Adipocyte (in vitro differentiated cells): ENCODE measurements at regions not wholly inside any gene's neighbourhood (a gene's known extent, or its start where the extent isn't known, plus 50 kb on each side); places are given as distances from the start of the nearest gene placed in this dataset.

Experiments used
- DNase-seq: peaks from one replicate; pipeline ENCODE4 v3.0.0-alpha.2; 2015; ENCODE audit warnings: low read depth
- H3K27me3 ChIP-seq: replicated peaks from 2 replicates; pipeline ENCODE4 v1.7.0; 2013; ENCODE audit warnings: mild to moderate bottlenecking, low read length, moderate library complexity; ENCODE audit not compliant: control insufficient read depth, insufficient read depth
- H3K36me3 ChIP-seq: 2 replicates; pipeline ENCODE4 v1.7.0; 2013; ENCODE audit warnings: low read length, mild to moderate bottlenecking, moderate library complexity; ENCODE audit not compliant: control insufficient read depth, insufficient read depth, severe bottlenecking
- H3K4me1 ChIP-seq: 2 replicates; pipeline ENCODE4 v1.7.0; 2013; ENCODE audit warnings: mild to moderate bottlenecking, low read length, moderate library complexity; ENCODE audit not compliant: control insufficient read depth, insufficient read depth
- H3K4me3 ChIP-seq: 2 replicates; pipeline ENCODE4 v1.7.0; 2013; ENCODE audit warnings: mild to moderate bottlenecking, low read length, moderate library complexity
- H3K9ac ChIP-seq: 2 replicates; pipeline ENCODE4 v1.7.0; 2013; ENCODE audit warnings: mild to moderate bottlenecking, low read length, moderate library complexity
- H3K9me3 ChIP-seq: 2 replicates; pipeline ENCODE4 v1.7.0; 2013; ENCODE audit warnings: mild to moderate bottlenecking, low read length, moderate library complexity; ENCODE audit not compliant: control insufficient read depth

DNA sequence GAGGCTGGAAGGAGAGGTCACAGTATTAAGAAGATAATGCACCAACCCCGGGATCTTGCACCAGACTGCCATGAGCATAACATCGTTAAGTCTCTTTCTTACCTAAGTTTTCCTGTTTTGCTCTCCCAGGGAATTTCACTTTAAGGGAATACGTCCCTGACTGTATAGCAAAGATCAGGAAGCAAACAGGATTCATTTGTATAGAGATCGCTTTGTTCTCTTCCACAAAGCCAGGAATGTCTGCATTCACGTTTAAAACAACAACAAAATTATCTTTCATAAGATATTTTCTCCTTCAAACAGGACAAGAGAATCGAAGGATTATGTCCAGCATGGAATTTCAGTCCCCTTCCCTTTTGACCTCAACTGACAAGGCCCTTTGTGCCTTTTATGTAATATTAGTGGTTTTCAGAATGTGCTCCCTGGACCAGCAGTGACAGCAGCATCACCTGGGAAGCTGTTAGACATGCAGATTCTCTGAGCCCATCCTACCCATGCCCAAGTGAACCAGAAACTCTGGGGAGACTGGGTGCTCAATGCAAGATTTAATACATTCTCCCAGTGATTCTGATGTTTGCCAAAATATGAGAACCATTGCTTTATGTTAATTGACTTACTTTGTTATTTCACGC is 286.3 kb downstream of the FGFR2 start:
- H3K27me3 ChIP-seq, result no peaks in the 10 kb centered on the region
- no peak overlapping the region for H3K4me3 ChIP-seq
- DNase-seq, result no peak
- no peak overlapping the region for H3K9ac ChIP-seq
- no peaks in the 10 kb centered on the region for H3K4me1 ChIP-seq
- peaks cover 3% of the 10 kb centered on the region for H3K9me3 ChIP-seq
- H3K36me3 ChIP-seq, result no peaks in the 10 kb centered on the region

DNA sequence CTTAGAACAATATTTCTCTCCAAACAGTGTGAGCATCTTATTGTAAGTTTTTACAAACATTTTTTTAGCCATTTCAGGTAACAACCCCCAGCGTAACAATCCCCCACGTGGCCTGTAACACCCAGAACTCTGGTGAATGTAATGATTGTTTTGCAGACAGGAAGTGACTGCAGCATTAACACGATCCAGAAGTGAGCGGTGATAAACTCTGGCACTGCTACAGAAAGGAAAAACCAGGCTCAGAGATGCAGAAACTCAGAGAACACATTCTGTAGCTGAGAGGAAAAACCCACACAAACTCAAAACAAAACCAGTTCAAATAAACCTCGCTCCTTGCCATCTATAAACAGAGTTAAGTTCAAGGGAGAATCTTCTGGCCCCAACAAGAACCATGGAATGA is 285.7 kb downstream of the FGFR2 start:
- no peak overlapping the region for H3K4me3 ChIP-seq
- H3K9ac ChIP-seq, result no peak overlapping the region
- no peak for DNase-seq
- H3K4me1 ChIP-seq, result no peaks in the 10 kb centered on the region
- H3K9me3 ChIP-seq, result peaks cover 3% of the 10 kb centered on the region
- H3K36me3 ChIP-seq, result no peaks in the 10 kb centered on the region
- H3K27me3 ChIP-seq, result no peaks in the 10 kb centered on the region

DNA sequence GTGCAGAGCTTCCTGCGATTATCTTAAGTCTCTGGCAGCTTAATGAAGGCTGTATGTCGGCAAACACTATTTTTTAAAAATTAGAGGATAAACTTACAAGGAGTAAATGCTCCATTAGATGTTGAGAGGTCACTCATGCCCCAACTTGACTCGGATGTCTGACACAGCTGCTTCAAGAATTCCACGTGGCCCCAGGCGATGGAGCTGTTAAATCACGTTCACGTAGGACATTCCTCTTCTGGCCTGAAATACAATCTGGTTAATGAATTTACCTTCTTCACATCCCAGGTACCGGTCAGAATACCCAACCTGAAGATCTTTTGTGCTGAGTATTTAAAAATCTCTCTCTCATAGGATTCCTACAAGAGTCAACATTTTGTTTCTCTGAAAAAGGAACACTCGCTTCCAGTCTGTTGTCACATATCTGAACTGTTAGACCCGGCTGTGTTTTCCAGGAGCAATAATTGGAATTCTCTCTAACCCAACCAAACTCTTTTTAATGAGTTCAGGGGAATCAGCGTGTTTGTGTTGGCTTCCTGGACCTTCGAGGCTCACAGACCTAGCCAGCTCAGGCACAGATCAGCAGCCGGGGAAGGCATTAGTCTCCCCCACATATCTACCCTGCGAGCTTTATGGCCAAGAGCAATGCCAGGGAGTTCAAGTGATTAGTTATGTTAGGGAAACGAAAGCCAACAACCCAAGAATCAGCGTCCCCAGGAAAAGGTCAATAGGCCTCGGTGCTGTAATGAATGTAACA is 284.9 kb downstream of the FGFR2 start:
- Histone ChIP-seq H3K9me3 (peaks cover 8% of the 10 kb centered on the region), H3K27me3 (no peaks in the 10 kb centered on the region), H3K36me3 (no peaks in the 10 kb centered on the region), H3K4me1 (no peaks in the 10 kb centered on the region), H3K4me3 (no peak overlapping the region), H3K9ac (no peak overlapping the region)
- DNase-seq, result no peak

DNA sequence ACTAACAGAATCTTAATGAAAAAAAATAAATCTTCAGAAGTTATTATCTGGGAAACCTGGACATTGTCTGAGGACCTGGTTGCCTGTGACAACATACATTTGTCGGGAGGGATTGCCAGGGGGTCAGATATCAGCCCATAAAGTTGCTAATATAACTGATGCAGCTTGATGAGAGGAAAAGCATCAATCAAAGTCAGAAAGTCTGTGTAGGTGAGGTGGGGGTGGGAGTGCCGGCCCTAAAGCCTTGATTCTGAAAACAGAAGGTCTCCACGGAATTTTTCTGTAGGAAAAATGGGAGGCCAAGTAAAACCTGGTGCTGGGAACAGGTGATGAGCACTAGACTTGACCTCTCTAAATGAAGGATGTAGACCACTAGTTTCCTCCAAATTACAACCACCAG is 281.8 kb downstream of the FGFR2 start:
- no peak overlapping the region for H3K9ac ChIP-seq

DNA sequence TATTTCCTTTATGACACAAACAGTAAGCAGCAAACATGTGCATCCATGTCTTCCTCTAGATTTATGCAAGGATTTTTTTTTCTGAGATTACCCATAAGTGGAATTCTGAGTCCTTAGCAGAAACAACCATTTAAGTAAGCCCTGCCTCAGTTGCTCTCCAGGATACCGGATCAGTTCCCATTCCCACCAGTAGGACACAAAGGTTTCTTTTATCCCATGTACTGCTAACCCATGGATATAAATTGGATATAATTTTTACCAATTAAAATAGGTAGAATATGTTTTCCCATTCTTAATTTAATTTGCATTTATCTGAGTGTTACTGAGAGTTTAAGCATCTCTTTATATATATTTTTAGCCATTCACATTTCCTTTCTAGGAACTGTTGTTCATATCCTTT is 280.9 kb downstream of the FGFR2 start:
- DNase-seq, result no peak
- no peaks in the 10 kb centered on the region for H3K4me1 ChIP-seq
- no peak overlapping the region for H3K9ac ChIP-seq
- no peaks in the 10 kb centered on the region for H3K27me3 ChIP-seq
- peaks cover 16% of the 10 kb centered on the region for H3K9me3 ChIP-seq
- H3K36me3 ChIP-seq, result no peaks in the 10 kb centered on the region
- H3K4me3 ChIP-seq, result no peak overlapping the region

More for the DNA sequence above, 281.8 kb downstream of the FGFR2 start:
- no peaks in the 10 kb centered on the region for H3K36me3 ChIP-seq
- H3K9me3 ChIP-seq, result peaks cover 16% of the 10 kb centered on the region
- H3K4me3 ChIP-seq, result no peak overlapping the region
- H3K4me1 ChIP-seq, result no peaks in the 10 kb centered on the region
- no peak for DNase-seq
- no peaks in the 10 kb centered on the region for H3K27me3 ChIP-seq

DNA sequence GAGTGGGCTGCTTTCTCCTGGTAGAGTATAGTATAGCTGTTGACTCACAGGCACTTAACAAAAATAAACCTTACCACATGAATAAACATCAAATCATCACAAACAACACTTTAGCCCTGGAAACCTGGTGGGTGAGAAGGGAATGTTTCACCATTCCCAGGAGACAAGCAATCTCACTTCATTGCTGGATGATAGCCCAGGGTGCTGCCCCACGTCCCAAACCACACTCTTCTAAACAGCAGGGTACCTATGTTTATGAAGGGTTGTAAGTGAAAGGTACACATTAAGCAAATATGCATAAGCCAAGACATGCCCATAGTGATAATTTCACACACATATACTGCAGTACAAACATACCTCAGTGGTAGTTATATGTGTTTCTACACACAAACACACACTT is 276.2 kb downstream of the FGFR2 start:
- H3K9ac ChIP-seq, result no peak overlapping the region
- no peaks in the 10 kb centered on the region for H3K4me1 ChIP-seq
- no peaks in the 10 kb centered on the region for H3K27me3 ChIP-seq
- DNase-seq, result no peak
- H3K4me3 ChIP-seq, result no peak overlapping the region
- no peaks in the 10 kb centered on the region for H3K36me3 ChIP-seq
- H3K9me3 ChIP-seq, result peaks cover 16% of the 10 kb centered on the region

DNA sequence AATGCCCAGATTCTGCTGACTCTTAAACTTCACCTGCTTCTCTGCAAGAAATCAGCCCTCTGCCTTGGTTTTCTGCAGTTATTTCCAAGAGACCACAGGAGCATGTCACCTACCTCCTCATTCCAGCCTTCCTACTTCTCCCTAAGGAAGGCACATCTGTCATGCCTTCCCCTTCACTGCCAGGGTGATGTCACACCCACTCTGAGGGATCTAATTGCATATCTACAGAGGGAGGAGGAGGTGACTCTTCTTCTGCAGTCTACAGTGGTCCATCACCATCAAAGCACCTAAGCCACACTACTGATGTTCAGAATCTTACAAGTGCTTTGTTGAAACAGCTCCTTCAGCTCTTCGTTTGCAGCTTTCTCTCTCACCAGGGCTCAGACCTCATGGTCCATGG is 275.5 kb downstream of the FGFR2 start:
- Histone ChIP-seq H3K4me3 (no peak overlapping the region), H3K27me3 (no peaks in the 10 kb centered on the region), H3K4me1 (no peaks in the 10 kb centered on the region), H3K9ac (no peak overlapping the region), H3K36me3 (no peaks in the 10 kb centered on the region), H3K9me3 (peaks cover 13% of the 10 kb centered on the region)
- DNase-seq, result no peak

DNA sequence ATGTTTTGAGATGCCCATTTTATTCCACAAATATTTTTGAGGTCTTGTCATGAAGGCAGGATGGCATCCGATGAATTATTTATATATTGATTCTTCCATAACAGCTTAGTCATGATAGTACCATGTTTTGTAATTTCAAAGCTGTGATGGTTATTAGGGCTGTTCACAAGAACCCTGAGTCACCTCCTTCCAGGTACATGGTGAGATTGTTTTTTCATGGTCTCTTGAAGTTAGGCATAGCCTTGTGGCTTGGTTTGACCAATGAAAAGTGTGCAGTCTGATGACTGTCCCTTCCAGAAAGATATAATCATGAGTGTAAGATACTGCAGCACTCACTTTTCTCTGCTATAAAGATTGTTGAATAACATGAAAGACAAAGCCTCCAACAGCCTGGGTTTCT is 274.8 kb downstream of the FGFR2 start:
- H3K9ac ChIP-seq, result no peak overlapping the region
- H3K27me3 ChIP-seq, result no peaks in the 10 kb centered on the region
- no peaks in the 10 kb centered on the region for H3K36me3 ChIP-seq
- H3K9me3 ChIP-seq, result peaks cover 7% of the 10 kb centered on the region
- no peak overlapping the region for H3K4me3 ChIP-seq
- no peak for DNase-seq
- no peaks in the 10 kb centered on the region for H3K4me1 ChIP-seq

DNA sequence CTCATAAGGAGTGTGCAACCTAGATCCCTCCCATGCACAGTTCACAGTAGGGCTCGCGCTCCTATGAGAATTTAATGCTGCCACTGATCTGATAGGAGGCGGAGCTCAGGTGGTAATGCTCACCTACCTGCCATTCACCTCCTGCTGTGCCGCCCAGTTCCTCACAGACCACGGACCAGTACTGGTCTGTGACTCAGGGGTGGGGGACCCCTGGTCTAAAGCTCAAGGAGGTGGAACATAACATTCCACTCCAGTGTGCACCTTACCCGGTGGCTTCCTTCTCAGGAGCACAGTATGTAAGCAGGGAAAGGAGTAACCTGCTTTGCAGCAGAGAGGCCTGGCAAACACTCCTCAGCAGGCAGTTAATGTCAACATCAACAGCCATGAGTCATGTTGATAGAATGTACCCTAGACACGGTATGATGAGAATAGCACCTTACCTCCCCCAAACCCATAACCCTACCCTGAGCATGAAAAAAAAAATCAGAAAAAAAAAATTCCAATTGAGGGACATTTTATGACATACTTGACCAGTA is 273.5 kb downstream of the FGFR2 start:
- no peaks in the 10 kb centered on the region for H3K36me3 ChIP-seq
- H3K4me1 ChIP-seq, result no peaks in the 10 kb centered on the region
- no peaks in the 10 kb centered on the region for H3K27me3 ChIP-seq
- H3K9ac ChIP-seq, result no peak overlapping the region
- no peak for DNase-seq
- H3K9me3 ChIP-seq, result no peaks in the 10 kb centered on the region
- H3K4me3 ChIP-seq, result no peak overlapping the region

DNA sequence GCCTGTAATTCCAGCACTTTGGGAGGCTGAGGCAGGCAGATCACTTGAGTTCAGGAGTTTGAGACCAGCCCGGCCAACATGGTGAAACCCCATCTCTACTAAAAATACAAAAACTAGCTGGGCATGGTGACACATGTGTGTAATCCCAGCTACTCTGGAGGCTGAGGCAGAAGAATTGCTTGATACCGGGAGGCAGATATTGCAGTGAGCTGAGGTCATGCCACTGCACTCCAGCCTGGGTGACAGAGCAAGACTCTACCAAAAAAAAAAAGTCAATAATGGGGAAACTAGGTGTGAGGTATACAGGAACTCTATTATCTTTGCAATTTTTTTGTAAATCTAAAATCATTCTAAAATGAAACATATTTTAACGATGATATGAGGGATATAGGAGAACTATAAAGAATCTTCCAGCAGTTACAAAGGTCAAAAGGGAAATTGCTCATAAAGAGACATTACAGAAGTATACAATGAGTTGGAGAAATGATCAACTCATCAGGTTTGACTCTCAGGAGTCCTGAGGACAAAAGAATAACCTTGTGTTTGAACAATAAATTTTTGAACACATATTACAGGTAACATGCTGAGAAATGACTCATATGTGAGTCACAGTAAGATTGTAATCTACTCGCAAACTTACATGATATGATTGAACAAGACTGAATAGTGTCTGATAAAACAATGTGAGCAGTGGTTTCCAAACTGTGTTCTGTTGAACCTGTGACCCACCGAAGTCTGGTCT is 272.6 kb downstream of the FGFR2 start:
- no peaks in the 10 kb centered on the region for H3K4me1 ChIP-seq
- H3K9ac ChIP-seq, result no peak overlapping the region
- H3K27me3 ChIP-seq, result no peaks in the 10 kb centered on the region
- H3K9me3 ChIP-seq, result no peaks in the 10 kb centered on the region
- DNase-seq, result no peak
- no peak overlapping the region for H3K4me3 ChIP-seq
- H3K36me3 ChIP-seq, result no peaks in the 10 kb centered on the region

DNA sequence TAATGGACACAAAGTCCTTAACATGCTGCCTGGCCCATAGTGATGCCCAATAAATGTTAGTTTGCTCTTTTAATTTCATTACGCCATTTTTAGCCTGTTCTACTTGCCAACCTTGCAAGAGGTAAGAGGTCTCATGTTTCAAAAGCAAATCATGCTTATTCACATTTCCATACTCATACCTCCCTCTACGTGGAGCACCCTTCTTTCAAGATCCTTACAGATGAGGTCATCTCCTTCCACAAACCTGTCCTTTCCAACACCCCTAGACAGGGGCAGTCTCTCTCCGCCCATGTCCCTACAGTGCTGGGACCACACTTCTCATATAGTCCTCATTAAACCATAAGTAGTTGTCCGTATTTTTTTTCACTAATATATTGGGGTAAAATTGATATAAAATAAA is 271.3 kb downstream of the FGFR2 start:
- no peak for DNase-seq
- no peak overlapping the region for H3K9ac ChIP-seq
- no peaks in the 10 kb centered on the region for H3K27me3 ChIP-seq
- no peaks in the 10 kb centered on the region for H3K9me3 ChIP-seq
- H3K4me3 ChIP-seq, result no peak overlapping the region
- H3K4me1 ChIP-seq, result no peaks in the 10 kb centered on the region
- H3K36me3 ChIP-seq, result no peaks in the 10 kb centered on the region
